ENCODE measurements at regions not wholly inside any gene's neighbourhood (a gene's known extent, or its start where the extent isn't known, plus 50 kb on each side); places are given as distances from the start of the nearest gene placed in this dataset.

GRCh38 chr12:58775396-58775795 lies 144.9 kb downstream of the LRIG3 start:
- TF ChIP-seq MAX (IDR thresholded peaks at IDR 0.05) (no peak), CTCF (IDR thresholded peaks at IDR 0.05; ENCODE audit: low read depth, low read length, missing input control) (no peak), ZBTB33 (IDR thresholded peaks at IDR 0.05) (no peak), YY1 (IDR thresholded peaks at IDR 0.05) (no peak), FOXA1 (IDR thresholded peaks at IDR 0.05) (no peak), JUND (IDR thresholded peaks at IDR 0.05) (no peak), SP1 (IDR thresholded peaks at IDR 0.05) (no peak), REST (IDR thresholded peaks at IDR 0.05) (no peak)

Data from liver (tissue), 3 donors.